ENCODE measurements at regions not wholly inside any gene's neighbourhood (a gene's known extent, or its start where the extent isn't known, plus 50 kb on each side); places are given as distances from the start of the nearest gene placed in this dataset.
"Not testable (repeated sequence)": the region's sequence is repeated elsewhere in the genome, so short reads cannot be mapped to it uniquely, and the experiment has no call there.

- H3K4me3 ChIP-seq: no peak overlapping the region
- no peaks in the 10 kb centered on the region for H3K79me2 ChIP-seq (ENCODE audit: insufficient read depth)
- no peak overlapping the region for H3K4me2 ChIP-seq (ENCODE audit: unreplicated experiment)
- no peak for DNase-seq
- H3K27ac ChIP-seq: no peak overlapping the region
- TF ChIP-seq EZH2 (IDR thresholded peaks at IDR 0.05; ENCODE audit: insufficient read depth, poor library complexity, severe bottlenecking): no peak
- no peak for TF ChIP-seq EZH2phosphoT487 (IDR thresholded peaks at IDR 0.05; ENCODE audit: insufficient read depth, low read depth)
- WGBS, 2 experiments (ENCODE audit: low coverage in 1 of 2, low lambda C conversion rate in 2 of 2, missing lambda C conversion rate in 2 of 2): 23 to 33% methylated on average over 4 of the region's 4 CpGs
- in situ Hi-C loops (cut with MboI): no loop called here
- H3K36me3 ChIP-seq (ENCODE audit: low read depth): no peaks in the 10 kb centered on the region
- H3K9me3 ChIP-seq (ENCODE audit: low read depth): no peaks in the 10 kb centered on the region
- no peaks in the 10 kb centered on the region for H3K9me2 ChIP-seq (ENCODE audit: insufficient read depth)
- no peak overlapping the region for H3K9ac ChIP-seq
- H3K27me3 ChIP-seq (replicated peaks; ENCODE audit: insufficient read depth): no peaks in the 10 kb centered on the region
- no peak overlapping the region for H2AFZ ChIP-seq
- H3K4me1 ChIP-seq (ENCODE audit: insufficient read depth): no peaks in the 10 kb centered on the region
- no peaks in the 10 kb centered on the region for H3F3A ChIP-seq (ENCODE audit: insufficient read depth)
- H4K20me1 ChIP-seq (ENCODE audit: insufficient read depth): no peaks in the 10 kb centered on the region
These were observed 103.5 kb downstream of the POU4F1 start for GRCh38 chr13:78499802-78500201.

GRCh38 chr13:78497702-78498355 lies 105.5 kb downstream of the POU4F1 start:
- Histone ChIP-seq H3K9me3 (ENCODE audit: low read depth) (no peaks in the 10 kb centered on the region), H3K79me2 (ENCODE audit: insufficient read depth) (no peaks in the 10 kb centered on the region), H3K4me2 (ENCODE audit: unreplicated experiment) (no peak overlapping the region), H3K9me2 (ENCODE audit: insufficient read depth) (no peaks in the 10 kb centered on the region), H4K20me1 (ENCODE audit: insufficient read depth) (no peaks in the 10 kb centered on the region), H3K9ac (no peak overlapping the region), H3K4me1 (ENCODE audit: insufficient read depth) (no peaks in the 10 kb centered on the region), H3K27me3 (replicated peaks; ENCODE audit: insufficient read depth) (no peaks in the 10 kb centered on the region), H3K27ac (no peak overlapping the region), H3K36me3 (ENCODE audit: low read depth) (no peaks in the 10 kb centered on the region), H2AFZ (no peak overlapping the region), H3K4me3 (no peak overlapping the region), H3F3A (ENCODE audit: insufficient read depth) (no peaks in the 10 kb centered on the region)
- TF ChIP-seq EZH2 (IDR thresholded peaks at IDR 0.05; ENCODE audit: insufficient read depth, poor library complexity, severe bottlenecking) (no peak), EZH2phosphoT487 (IDR thresholded peaks at IDR 0.05; ENCODE audit: insufficient read depth, low read depth) (no peak)
- in situ Hi-C loops (cut with MboI): no loop called here
- 10 to 17% methylated on average over 8 of the region's 8 CpGs for WGBS, 2 experiments (ENCODE audit: low coverage in 1 of 2, low lambda C conversion rate in 2 of 2, missing lambda C conversion rate in 2 of 2)
- DNase-seq: no peak

- no peaks in the 10 kb centered on the region for H4K20me1 ChIP-seq (ENCODE audit: insufficient read depth)
- no peaks in the 10 kb centered on the region for H3K36me3 ChIP-seq (ENCODE audit: low read depth)
- no peak overlapping the region for H3K27ac ChIP-seq
- no peaks in the 10 kb centered on the region for H3F3A ChIP-seq (ENCODE audit: insufficient read depth)
- DNase-seq: no peak
- no peaks in the 10 kb centered on the region for H3K27me3 ChIP-seq (replicated peaks; ENCODE audit: insufficient read depth)
- no peak overlapping the region for H3K4me3 ChIP-seq
- no peak overlapping the region for H2AFZ ChIP-seq
- no peaks in the 10 kb centered on the region for H3K9me3 ChIP-seq (ENCODE audit: low read depth)
- H3K9ac ChIP-seq: no peak overlapping the region
- in situ Hi-C loops (cut with MboI): no loop called here
- TF ChIP-seq EZH2phosphoT487 (IDR thresholded peaks at IDR 0.05; ENCODE audit: insufficient read depth, low read depth) (no peak), EZH2 (IDR thresholded peaks at IDR 0.05; ENCODE audit: insufficient read depth, poor library complexity, severe bottlenecking) (no peak)
- no peaks in the 10 kb centered on the region for H3K9me2 ChIP-seq (ENCODE audit: insufficient read depth)
- H3K4me2 ChIP-seq (ENCODE audit: unreplicated experiment): no peak overlapping the region
- H3K79me2 ChIP-seq (ENCODE audit: insufficient read depth): no peaks in the 10 kb centered on the region
- H3K4me1 ChIP-seq (ENCODE audit: insufficient read depth): no peaks in the 10 kb centered on the region
These were observed 111.4 kb downstream of the POU4F1 start for GRCh38 chr13:78491978-78492377.

- H3K4me3 ChIP-seq; H3K9me2 ChIP-seq (ENCODE audit: insufficient read depth); H3K9me3 ChIP-seq (ENCODE audit: low read depth); H3K4me2 ChIP-seq (ENCODE audit: unreplicated experiment); H3F3A ChIP-seq (ENCODE audit: insufficient read depth); H3K27ac ChIP-seq; H3K4me1 ChIP-seq (ENCODE audit: insufficient read depth); in situ Hi-C loops (cut with MboI); H2AFZ ChIP-seq; H3K36me3 ChIP-seq (ENCODE audit: low read depth); H4K20me1 ChIP-seq (ENCODE audit: insufficient read depth); DNase-seq; H3K79me2 ChIP-seq (ENCODE audit: insufficient read depth); H3K27me3 ChIP-seq (replicated peaks; ENCODE audit: insufficient read depth); H3K9ac ChIP-seq: not testable (repeated sequence)
- WGBS, 2 experiments (ENCODE audit: low coverage in 1 of 2, low lambda C conversion rate in 2 of 2, missing lambda C conversion rate in 2 of 2): 46 to 49% methylated on average over 7 of the region's 7 CpGs
These were observed 113.1 kb downstream of the POU4F1 start for GRCh38 chr13:78490225-78490624.

GRCh38 chr13:78487707-78488106 lies 115.6 kb downstream of the POU4F1 start:
- no peak overlapping the region for H3K9ac ChIP-seq
- no peaks in the 10 kb centered on the region for H3K9me3 ChIP-seq (ENCODE audit: low read depth)
- no peak overlapping the region for H2AFZ ChIP-seq
- 9 to 10% methylated on average over 1 of the region's 1 CpG for WGBS, 2 experiments (ENCODE audit: low coverage in 1 of 2, low lambda C conversion rate in 2 of 2, missing lambda C conversion rate in 2 of 2)
- H3K79me2 ChIP-seq (ENCODE audit: insufficient read depth): no peaks in the 10 kb centered on the region
- no peaks in the 10 kb centered on the region for H3K9me2 ChIP-seq (ENCODE audit: insufficient read depth)
- H3F3A ChIP-seq (ENCODE audit: insufficient read depth): no peaks in the 10 kb centered on the region
- H3K36me3 ChIP-seq (ENCODE audit: low read depth): no peaks in the 10 kb centered on the region
- no peaks in the 10 kb centered on the region for H3K27me3 ChIP-seq (replicated peaks; ENCODE audit: insufficient read depth)
- no peaks in the 10 kb centered on the region for H3K4me1 ChIP-seq (ENCODE audit: insufficient read depth)
- H3K4me2 ChIP-seq (ENCODE audit: unreplicated experiment): no peak overlapping the region
- H4K20me1 ChIP-seq (ENCODE audit: insufficient read depth): no peaks in the 10 kb centered on the region
- no peak for DNase-seq
- in situ Hi-C loops (cut with MboI): no loop called here
- H3K27ac ChIP-seq: no peak overlapping the region
- H3K4me3 ChIP-seq: no peak overlapping the region
- no peak for TF ChIP-seq EZH2phosphoT487 (IDR thresholded peaks at IDR 0.05; ENCODE audit: insufficient read depth, low read depth)
- no peak for TF ChIP-seq EZH2 (IDR thresholded peaks at IDR 0.05; ENCODE audit: insufficient read depth, poor library complexity, severe bottlenecking)

Data from GM23248 (cell line).